ENCODE measurements at regions not wholly inside any gene's neighbourhood (a gene's known extent, or its start where the extent isn't known, plus 50 kb on each side); places are given as distances from the start of the nearest gene placed in this dataset.

DNA sequence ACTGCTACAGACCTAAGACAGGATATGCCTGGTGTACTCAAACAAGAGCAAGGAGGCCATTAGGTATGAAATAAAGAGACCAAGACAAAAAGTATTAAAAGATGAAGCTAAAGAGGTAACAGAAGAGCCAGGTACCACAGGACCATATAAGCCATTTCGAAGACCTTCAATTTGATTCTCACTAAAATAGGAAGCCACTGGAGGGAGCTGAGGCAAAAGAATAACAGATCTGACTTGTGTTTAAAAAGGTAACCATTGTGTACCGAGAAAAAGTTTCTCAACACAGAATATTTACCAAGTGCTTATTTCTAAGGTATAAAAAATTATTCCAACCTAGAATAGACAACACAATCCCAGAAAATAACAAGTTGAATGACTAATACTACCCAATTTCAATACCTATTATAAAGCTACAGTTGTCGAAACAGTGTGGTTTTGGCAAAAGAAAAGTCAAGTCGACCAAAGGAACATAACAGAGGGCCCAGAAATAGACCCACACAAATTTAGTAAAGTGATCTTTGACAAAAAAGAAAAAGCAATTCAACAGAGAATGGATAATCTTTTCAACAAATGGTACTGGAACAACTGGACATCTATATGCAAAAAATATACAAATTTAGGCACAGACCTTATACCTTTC lies 125.3 kb upstream of the DST start:
- Mint-ChIP-seq H3K4me3 (no peak overlapping the region), H3K27ac (no peak overlapping the region), H3K9me3 (no peaks in the 10 kb centered on the region), H3K27me3 (ENCODE audit: low read depth, poor library complexity) (no peaks in the 10 kb centered on the region), H3K4me1 (no peaks in the 10 kb centered on the region), H3K36me3 (ENCODE audit: low read depth) (no peaks in the 10 kb centered on the region)
- no peak for DNase-seq
- TF ChIP-seq, protein P1, sequence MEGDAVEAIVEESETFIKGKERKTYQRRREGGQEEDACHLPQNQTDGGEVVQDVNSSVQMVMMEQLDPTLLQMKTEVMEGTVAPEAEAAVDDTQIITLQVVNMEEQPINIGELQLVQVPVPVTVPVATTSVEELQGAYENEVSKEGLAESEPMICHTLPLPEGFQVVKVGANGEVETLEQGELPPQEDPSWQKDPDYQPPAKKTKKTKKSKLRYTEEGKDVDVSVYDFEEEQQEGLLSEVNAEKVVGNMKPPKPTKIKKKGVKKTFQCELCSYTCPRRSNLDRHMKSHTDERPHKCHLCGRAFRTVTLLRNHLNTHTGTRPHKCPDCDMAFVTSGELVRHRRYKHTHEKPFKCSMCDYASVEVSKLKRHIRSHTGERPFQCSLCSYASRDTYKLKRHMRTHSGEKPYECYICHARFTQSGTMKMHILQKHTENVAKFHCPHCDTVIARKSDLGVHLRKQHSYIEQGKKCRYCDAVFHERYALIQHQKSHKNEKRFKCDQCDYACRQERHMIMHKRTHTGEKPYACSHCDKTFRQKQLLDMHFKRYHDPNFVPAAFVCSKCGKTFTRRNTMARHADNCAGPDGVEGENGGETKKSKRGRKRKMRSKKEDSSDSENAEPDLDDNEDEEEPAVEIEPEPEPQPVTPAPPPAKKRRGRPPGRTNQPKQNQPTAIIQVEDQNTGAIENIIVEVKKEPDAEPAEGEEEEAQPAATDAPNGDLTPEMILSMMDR (IDR thresholded peaks at IDR 0.05), result no peak

DNA sequence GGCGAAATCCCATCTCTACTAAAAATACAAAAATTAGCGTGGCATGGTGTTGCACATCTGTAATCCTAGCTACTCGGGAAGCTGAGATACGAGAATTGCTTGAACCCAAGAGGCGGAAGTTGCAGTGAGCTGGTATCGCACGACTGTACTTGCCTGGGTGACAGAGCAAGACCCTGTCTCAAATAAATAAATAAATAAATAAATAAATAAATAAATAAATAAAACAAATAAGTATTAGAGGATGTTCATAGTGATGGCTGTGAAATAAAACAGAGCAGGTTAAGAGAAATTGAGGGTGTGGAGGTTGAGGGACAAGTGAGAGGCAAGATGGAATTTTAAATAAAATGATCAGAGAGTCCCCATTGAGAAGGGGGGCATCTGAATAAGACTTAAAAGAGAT lies 124.7 kb upstream of the DST start:
- no peak overlapping the region for H3K4me3 Mint-ChIP-seq
- H3K9me3 Mint-ChIP-seq, result no peaks in the 10 kb centered on the region
- H3K36me3 Mint-ChIP-seq (ENCODE audit: low read depth), result no peaks in the 10 kb centered on the region
- H3K4me1 Mint-ChIP-seq, result no peaks in the 10 kb centered on the region
- TF ChIP-seq, protein P1 (IDR thresholded peaks at IDR 0.05), result no peak
- DNase-seq, result no peak
- no peaks in the 10 kb centered on the region for H3K27me3 Mint-ChIP-seq (ENCODE audit: low read depth, poor library complexity)
- no peak overlapping the region for H3K27ac Mint-ChIP-seq

DNA sequence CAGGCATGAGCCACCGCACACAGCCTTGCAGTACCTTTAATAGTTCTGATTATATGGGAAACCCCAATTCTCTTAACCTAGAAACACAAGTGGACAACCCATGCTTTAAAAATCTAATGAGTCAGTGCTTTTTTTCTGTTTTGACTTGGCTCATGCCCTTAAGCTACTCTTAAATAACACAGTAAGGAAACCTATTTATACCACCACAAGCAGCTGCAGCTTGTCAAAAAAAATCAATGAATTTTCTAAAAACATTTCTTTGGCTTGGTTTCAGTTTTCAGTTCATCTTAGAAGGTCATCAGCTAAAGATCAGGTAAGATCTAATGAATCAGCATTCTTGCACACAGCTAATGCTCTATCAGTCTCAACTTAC lies 124.1 kb upstream of the DST start:
- Mint-ChIP-seq H3K4me1 (no peaks in the 10 kb centered on the region), H3K36me3 (ENCODE audit: low read depth) (no peaks in the 10 kb centered on the region), H3K27ac (no peak overlapping the region), H3K4me3 (no peak overlapping the region), H3K9me3 (no peaks in the 10 kb centered on the region), H3K27me3 (ENCODE audit: low read depth, poor library complexity) (no peaks in the 10 kb centered on the region)
- DNase-seq, result no peak
- TF ChIP-seq, protein P1 (IDR thresholded peaks at IDR 0.05), result no peak

DNA sequence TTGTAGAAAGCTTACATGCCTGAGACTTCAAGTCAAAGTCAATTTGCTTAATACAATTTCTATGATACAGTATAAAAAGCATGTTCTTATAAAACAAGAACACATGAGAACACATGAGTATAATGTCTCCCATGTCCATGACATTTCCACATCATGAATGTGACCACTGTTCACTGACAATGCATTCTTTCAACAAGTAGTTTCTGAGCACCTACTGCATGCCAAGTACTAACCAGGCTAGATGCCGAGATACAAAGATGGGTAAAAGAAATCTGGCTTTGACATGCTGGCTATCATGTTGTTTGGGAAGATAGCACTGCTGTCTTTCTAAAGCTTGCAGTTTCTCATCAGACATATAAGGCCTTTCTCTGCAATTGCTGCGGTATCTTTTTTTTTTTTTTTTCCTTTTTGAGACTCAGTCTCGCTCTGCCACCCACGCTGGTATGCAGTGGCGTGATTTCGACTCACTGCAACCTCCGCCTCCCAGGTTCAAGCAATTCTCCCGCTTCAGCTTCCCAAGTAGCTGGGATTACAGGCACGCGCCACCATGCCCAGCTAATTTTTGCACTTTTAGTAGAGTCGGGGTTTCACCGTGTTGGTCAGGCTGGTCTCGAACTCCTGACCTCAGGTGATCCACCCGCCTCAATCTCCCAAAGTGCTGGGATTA lies 123.6 kb upstream of the DST start:
- no peak for DNase-seq
- Mint-ChIP-seq H3K27ac (peak overlapping the region; percentile 54), H3K27me3 (ENCODE audit: low read depth, poor library complexity) (no peaks in the 10 kb centered on the region), H3K4me3 (no peak overlapping the region), H3K4me1 (no peaks in the 10 kb centered on the region), H3K9me3 (no peaks in the 10 kb centered on the region), H3K36me3 (ENCODE audit: low read depth) (no peaks in the 10 kb centered on the region)
- TF ChIP-seq, protein P1 (IDR thresholded peaks at IDR 0.05), result no peak

DNA sequence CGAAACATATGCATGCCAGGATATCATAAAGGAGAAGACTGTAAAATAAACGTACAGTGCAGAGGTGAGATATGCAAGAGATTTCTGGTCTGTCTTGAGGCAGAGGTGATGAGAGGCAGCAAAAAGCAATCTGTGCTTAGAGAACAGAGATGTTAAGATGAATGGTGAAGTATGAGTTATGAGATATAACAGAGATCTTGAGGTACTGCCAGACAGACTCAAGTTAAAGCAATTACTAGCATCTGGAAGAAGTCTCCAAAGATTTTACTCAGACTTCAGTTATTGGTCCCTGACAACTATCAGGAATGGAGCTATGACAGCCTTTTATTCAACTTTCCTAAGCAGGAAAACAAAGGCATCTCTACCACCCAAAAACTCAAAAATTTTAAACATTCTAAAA lies 122.8 kb upstream of the DST start:
- Mint-ChIP-seq H3K4me3 (no peak overlapping the region), H3K27ac (no peak overlapping the region), H3K9me3 (no peaks in the 10 kb centered on the region), H3K27me3 (ENCODE audit: low read depth, poor library complexity) (no peaks in the 10 kb centered on the region), H3K4me1 (no peaks in the 10 kb centered on the region), H3K36me3 (ENCODE audit: low read depth) (no peaks in the 10 kb centered on the region)
- no peak for DNase-seq
- TF ChIP-seq, protein P1 (IDR thresholded peaks at IDR 0.05), result no peak

DNA sequence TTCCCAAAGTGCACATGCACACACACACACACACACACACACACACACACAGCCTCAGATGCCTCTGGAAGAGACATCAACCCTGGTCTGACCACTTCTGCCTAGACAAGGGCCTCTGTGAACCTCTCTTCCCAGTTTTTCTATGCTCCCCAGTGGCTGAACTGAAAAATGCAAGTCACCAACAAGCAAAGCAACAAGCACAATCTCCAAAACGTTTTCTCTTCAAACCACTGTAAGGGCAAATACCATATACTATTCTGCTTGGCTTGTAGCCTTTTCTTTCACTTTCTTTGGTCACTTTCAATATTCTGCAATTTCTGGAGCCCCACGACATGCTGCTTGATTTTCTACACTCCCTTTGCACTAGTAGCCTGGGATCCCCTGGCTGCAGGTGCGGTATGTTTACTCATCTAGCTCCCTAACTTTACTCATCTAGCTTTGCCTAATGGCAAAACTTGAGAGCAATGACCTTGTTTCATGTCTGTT lies 121.4 kb upstream of the DST start:
- Mint-ChIP-seq H3K4me3 (no peak overlapping the region), H3K9me3 (no peaks in the 10 kb centered on the region), H3K27me3 (ENCODE audit: low read depth, poor library complexity) (no peaks in the 10 kb centered on the region), H3K36me3 (ENCODE audit: low read depth) (no peaks in the 10 kb centered on the region), H3K4me1 (no peaks in the 10 kb centered on the region), H3K27ac (no peak overlapping the region)
- DNase-seq, result no peak
- TF ChIP-seq, protein P1 (IDR thresholded peaks at IDR 0.05), result no peak
